OCI-LY7 (cell line): ENCODE measurements at regions not wholly inside any gene's neighbourhood (a gene's known extent, or its start where the extent isn't known, plus 50 kb on each side); places are given as distances from the start of the nearest gene placed in this dataset.

Experiments used
- EZH2phosphoT487 ChIP-seq: fragments of 200-600 bp; sonication (generic); IDR thresholded peaks from 2 replicates; pipeline ENCODE4 v1.6.1; 2018; ENCODE audit warnings: low read depth, borderline replicate concordance, mild to moderate bottlenecking, mixed run types, antibody characterized with exemption, low read length, moderate library complexity, mixed read lengths
- TF ChIP-seq, protein P1 (sequence below): fragments of 200-600 bp; sonication (generic); conservative IDR thresholded peaks from 2 replicates; pipeline ENCODE4 v1.5.1; 2014; ENCODE audit warnings: mild to moderate bottlenecking, antibody characterized with exemption, low read length, moderate library complexity, mixed read lengths

DNA sequence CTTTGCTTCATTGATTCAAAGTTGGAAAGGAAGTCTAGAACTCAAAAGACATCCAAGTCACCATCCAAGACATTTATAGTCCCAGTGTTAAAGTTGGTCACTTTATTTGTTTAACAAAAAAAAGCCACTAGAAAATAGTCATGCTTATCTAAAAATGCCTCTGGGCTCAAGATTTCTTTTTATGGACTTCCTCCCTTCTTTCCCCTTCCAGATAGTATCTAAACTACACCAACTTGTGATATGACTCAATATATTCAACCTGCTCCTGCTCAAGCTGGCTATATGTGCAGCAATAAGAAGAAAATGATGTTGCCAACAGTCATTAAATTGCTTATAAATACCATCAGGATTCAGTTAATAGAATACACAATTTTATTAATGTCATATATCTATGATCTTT, 1177.1 kb downstream of the FLRT2 start:
- TF ChIP-seq, protein P1, sequence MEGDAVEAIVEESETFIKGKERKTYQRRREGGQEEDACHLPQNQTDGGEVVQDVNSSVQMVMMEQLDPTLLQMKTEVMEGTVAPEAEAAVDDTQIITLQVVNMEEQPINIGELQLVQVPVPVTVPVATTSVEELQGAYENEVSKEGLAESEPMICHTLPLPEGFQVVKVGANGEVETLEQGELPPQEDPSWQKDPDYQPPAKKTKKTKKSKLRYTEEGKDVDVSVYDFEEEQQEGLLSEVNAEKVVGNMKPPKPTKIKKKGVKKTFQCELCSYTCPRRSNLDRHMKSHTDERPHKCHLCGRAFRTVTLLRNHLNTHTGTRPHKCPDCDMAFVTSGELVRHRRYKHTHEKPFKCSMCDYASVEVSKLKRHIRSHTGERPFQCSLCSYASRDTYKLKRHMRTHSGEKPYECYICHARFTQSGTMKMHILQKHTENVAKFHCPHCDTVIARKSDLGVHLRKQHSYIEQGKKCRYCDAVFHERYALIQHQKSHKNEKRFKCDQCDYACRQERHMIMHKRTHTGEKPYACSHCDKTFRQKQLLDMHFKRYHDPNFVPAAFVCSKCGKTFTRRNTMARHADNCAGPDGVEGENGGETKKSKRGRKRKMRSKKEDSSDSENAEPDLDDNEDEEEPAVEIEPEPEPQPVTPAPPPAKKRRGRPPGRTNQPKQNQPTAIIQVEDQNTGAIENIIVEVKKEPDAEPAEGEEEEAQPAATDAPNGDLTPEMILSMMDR = no peak
- TF ChIP-seq EZH2phosphoT487 = no peak
